Spinal cord (tissue), 9 donors: ENCODE measurements at regions not wholly inside any gene's neighbourhood (a gene's known extent, or its start where the extent isn't known, plus 50 kb on each side); places are given as distances from the start of the nearest gene placed in this dataset.

Experiments
- DNase-seq, 6 donors: peaks; one replicate each; pipeline versions ENCODE4 v3.0.0 to v3.0.0-alpha.2; 2013 to 2015; ENCODE audit warnings: low spot score in 6 of 6, low read depth in 4 of 6
- H3K27ac ChIP-seq: one replicate; pipeline ENCODE4 v1.5.1; 2013; ENCODE audit warnings: low read depth, low read length, control low read depth
- H3K27me3 ChIP-seq: one replicate; pipeline ENCODE4 v1.6.1; 2013; ENCODE audit warnings: low read length; ENCODE audit not compliant: control insufficient read depth, insufficient read depth
- H3K36me3 ChIP-seq: one replicate; pipeline ENCODE4 v1.6.1; 2013; ENCODE audit warnings: low read length; ENCODE audit not compliant: control insufficient read depth, insufficient read depth
- H3K4me1 ChIP-seq: one replicate; pipeline ENCODE4 v1.6.1; 2013; ENCODE audit warnings: low read length; ENCODE audit not compliant: control insufficient read depth, insufficient read depth
- H3K4me3 ChIP-seq: one replicate; pipeline ENCODE4 v1.5.1; 2013; ENCODE audit warnings: low read depth, low read length, control low read depth
- H3K9me3 ChIP-seq: one replicate; pipeline ENCODE4 v1.6.1; 2013; ENCODE audit warnings: low read length; ENCODE audit not compliant: control insufficient read depth, insufficient read depth
- WGBS: methylation state at CpG from one replicate; pipeline ENCODE4 v1.1.5; 2013; ENCODE audit warnings: missing lambda C conversion rate; ENCODE audit not compliant: insufficient coverage; 5-methylcytosine and 5-hydroxymethylcytosine counted together
- donor health status: healthy.

GRCh38 chr7:110017405-110017804 is 1073.5 kb upstream of the LRRN3 start:
- Histone ChIP-seq H3K9me3 (no peaks in the 10 kb centered on the region), H3K27ac (no peak overlapping the region), H3K4me1 (no peaks in the 10 kb centered on the region), H3K27me3 (no peaks in the 10 kb centered on the region), H3K36me3 (no peaks in the 10 kb centered on the region), H3K4me3 (no peak overlapping the region)
- WGBS = 100% methylated on average over 1 of the region's 1 CpG
- no peak for DNase-seq

GRCh38 chr7:110027385-110027784 is 1063.5 kb upstream of the LRRN3 start:
- H3K27me3 ChIP-seq = no peaks in the 10 kb centered on the region
- no peak overlapping the region for H3K27ac ChIP-seq
- H3K9me3 ChIP-seq = no peaks in the 10 kb centered on the region
- DNase-seq = no peak
- H3K4me1 ChIP-seq = no peaks in the 10 kb centered on the region
- no peaks in the 10 kb centered on the region for H3K36me3 ChIP-seq
- no CpG with 5 or more reads among the region's 3 CpGs for WGBS
- no peak overlapping the region for H3K4me3 ChIP-seq

DNA sequence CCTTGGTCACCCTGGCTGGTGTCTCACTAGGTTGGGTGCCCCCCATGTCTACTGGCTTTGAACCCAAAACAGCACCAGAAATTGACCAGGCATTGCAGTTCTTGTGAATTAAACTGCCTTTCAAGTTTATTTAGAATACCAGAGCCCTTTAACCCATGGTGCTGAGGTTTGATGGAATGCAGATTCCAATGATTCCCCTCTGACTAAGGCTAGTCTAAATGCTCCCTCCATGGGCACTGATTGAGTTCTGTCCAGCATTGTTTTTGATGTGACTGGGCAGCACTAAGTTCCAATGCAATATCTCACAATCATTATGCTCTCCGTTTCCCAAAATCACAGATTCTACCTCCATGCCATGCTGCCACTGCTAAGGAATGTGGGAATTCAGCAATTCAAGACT is 1047.4 kb upstream of the LRRN3 start:
- WGBS = no CpG with 5 or more reads among the region's 1 CpG
- H3K36me3 ChIP-seq = no peaks in the 10 kb centered on the region
- no peak overlapping the region for H3K4me3 ChIP-seq
- H3K27ac ChIP-seq = no peak overlapping the region
- H3K4me1 ChIP-seq = no peaks in the 10 kb centered on the region
- no peak for DNase-seq
- H3K27me3 ChIP-seq = no peaks in the 10 kb centered on the region
- H3K9me3 ChIP-seq = no peaks in the 10 kb centered on the region

DNA sequence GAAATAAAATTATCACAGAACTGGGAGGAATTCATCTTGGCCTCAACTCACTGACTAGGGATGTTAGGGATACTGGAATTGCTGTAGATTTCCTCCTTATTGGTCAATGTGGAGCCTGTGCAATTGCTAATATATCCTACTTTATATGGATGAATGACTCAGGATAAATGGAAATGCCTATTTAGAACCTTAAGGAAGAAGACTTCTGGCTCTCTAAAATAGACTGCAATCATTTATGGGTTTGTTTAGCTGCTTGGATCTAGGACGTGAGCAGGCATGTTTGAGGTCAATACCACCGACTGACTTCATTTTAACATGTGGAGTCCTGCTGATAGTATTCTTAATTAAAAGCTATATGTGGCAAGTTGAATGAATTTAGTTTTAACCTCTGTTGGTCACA is 1040.1 kb upstream of the LRRN3 start:
- Histone ChIP-seq H3K4me3 (no peak overlapping the region), H3K27ac (no peak overlapping the region), H3K36me3 (no peaks in the 10 kb centered on the region), H3K4me1 (no peaks in the 10 kb centered on the region), H3K27me3 (no peaks in the 10 kb centered on the region), H3K9me3 (no peaks in the 10 kb centered on the region)
- no CpG with 5 or more reads among the region's 2 CpGs for WGBS
- no peak for DNase-seq

GRCh38 chr7:110051372-110051771 is 1039.6 kb upstream of the LRRN3 start:
- no CpG with 5 or more reads among the region's 2 CpGs for WGBS
- H3K4me3 ChIP-seq = no peak overlapping the region
- H3K27me3 ChIP-seq = no peaks in the 10 kb centered on the region
- no peak for DNase-seq
- H3K4me1 ChIP-seq = no peaks in the 10 kb centered on the region
- H3K27ac ChIP-seq = no peak overlapping the region
- H3K9me3 ChIP-seq = no peaks in the 10 kb centered on the region
- H3K36me3 ChIP-seq = no peaks in the 10 kb centered on the region

DNA sequence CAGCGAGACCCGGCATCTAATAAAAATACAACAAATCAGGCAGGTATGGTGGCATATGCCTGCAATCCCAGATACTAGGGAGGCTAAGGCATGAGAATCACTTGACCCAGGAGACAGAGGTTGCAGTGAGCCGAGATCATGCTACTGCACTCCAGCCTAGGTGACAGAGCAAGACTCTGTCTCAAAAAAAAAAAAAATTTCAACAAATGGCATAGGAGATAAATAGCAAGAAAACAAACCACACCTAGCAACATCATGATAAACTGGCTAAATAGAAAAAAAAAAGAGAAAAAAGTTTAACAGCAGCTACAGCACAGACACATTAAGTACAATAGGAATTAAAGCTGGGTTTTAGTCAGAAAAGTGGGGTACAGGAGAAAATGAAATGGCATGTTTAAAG is 1034.6 kb upstream of the LRRN3 start:
- Histone ChIP-seq H3K27ac (no peak overlapping the region), H3K4me1 (no peaks in the 10 kb centered on the region), H3K9me3 (no peaks in the 10 kb centered on the region), H3K4me3 (no peak overlapping the region), H3K27me3 (no peaks in the 10 kb centered on the region), H3K36me3 (no peaks in the 10 kb centered on the region)
- no peak for DNase-seq
- 88% methylated on average over 2 of the region's 3 CpGs for WGBS

DNA sequence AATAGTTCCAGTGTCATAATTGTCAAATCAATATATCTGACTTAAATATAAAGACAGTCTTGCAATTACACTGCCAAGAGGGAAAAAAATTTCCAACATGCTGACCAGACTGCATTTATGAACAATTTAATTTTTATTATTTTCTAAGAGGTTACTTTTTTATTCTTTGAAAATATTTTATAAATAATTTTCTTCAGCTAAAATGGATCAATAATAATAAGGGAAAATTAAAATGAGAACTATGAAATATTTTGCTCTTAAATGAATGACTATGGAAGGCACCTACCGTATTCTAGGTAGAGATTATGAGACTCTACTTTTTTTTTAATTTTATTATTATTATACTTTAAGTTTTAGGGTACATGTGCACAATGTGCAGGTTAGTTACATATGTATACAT is 1032.5 kb upstream of the LRRN3 start:
- no peaks in the 10 kb centered on the region for H3K27me3 ChIP-seq
- no peak overlapping the region for H3K4me3 ChIP-seq
- H3K9me3 ChIP-seq = no peaks in the 10 kb centered on the region
- H3K27ac ChIP-seq = no peak overlapping the region
- H3K4me1 ChIP-seq = no peaks in the 10 kb centered on the region
- no CpG with 5 or more reads among the region's 1 CpG for WGBS
- DNase-seq = no peak
- H3K36me3 ChIP-seq = no peaks in the 10 kb centered on the region

DNA sequence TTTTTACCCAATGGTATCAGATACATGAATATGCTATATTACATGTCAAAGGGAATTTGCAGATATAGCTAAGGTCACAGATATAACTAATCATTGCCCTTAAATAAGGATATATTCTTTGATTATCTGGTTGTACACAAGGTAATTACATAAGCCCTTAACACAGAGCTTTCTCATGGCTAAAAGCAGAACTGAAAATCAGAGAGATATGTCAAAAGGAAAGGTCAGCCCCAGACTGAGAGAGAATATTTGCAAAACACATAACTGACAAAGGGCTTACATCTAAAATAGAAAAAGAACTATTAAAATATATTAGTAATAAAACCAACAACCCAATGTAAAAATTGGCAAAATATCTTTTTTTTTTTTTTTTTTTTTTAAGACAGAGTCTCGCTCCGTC is 1029.5 kb upstream of the LRRN3 start:
- DNase-seq = no peak
- no peaks in the 10 kb centered on the region for H3K4me1 ChIP-seq
- no peak overlapping the region for H3K27ac ChIP-seq
- H3K9me3 ChIP-seq = no peaks in the 10 kb centered on the region
- no peaks in the 10 kb centered on the region for H3K27me3 ChIP-seq
- WGBS = no CpG with 5 or more reads among the region's 2 CpGs
- H3K36me3 ChIP-seq = no peaks in the 10 kb centered on the region
- H3K4me3 ChIP-seq = no peak overlapping the region

DNA sequence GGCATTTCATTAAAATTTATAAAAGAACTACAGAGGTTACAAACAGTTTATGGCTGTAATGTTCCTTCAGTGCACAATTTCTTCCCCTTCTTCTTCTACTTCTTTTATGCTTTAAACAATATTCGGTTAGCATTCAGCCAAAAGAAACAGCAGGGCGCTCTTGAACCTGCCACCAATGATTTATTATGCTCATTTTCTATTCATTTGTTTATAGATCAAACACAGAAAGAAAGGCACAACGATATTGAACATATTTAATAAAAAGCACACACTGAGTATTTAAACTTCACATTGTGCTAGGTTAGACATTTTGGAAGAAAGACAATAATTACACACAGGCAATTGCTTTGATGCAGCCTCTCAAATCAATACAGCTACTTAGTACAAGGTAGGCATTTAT is 1025.8 kb upstream of the LRRN3 start:
- no peaks in the 10 kb centered on the region for H3K27me3 ChIP-seq
- no peaks in the 10 kb centered on the region for H3K4me1 ChIP-seq
- no peak overlapping the region for H3K4me3 ChIP-seq
- WGBS = no CpG with 5 or more reads among the region's 3 CpGs
- H3K9me3 ChIP-seq = no peaks in the 10 kb centered on the region
- H3K36me3 ChIP-seq = no peaks in the 10 kb centered on the region
- no peak overlapping the region for H3K27ac ChIP-seq
- peak in 2 of 6 donors; percentile 4 to 68 for DNase-seq

GRCh38 chr7:110066843-110067242 is 1024.1 kb upstream of the LRRN3 start:
- no peaks in the 10 kb centered on the region for H3K4me1 ChIP-seq
- H3K9me3 ChIP-seq = no peaks in the 10 kb centered on the region
- no peak overlapping the region for H3K27ac ChIP-seq
- WGBS = no CpG with 5 or more reads among the region's 2 CpGs
- no peaks in the 10 kb centered on the region for H3K36me3 ChIP-seq
- H3K27me3 ChIP-seq = no peaks in the 10 kb centered on the region
- peak in 1 of 6 donors; percentile 51 for DNase-seq
- H3K4me3 ChIP-seq = no peak overlapping the region
